ENCODE measurements at regions not wholly inside any gene's neighbourhood (a gene's known extent, or its start where the extent isn't known, plus 50 kb on each side); places are given as distances from the start of the nearest gene placed in this dataset.

- Histone ChIP-seq H2BK15ac (ENCODE audit: low read depth, low read length) (no peak overlapping the region), H3K36me3 (ENCODE audit: control insufficient read depth, insufficient read depth, low read length) (no peaks in the 10 kb centered on the region), H4K20me1 (ENCODE audit: insufficient read depth, low read length) (no peaks in the 10 kb centered on the region), H2AFZ (replicated peaks; ENCODE audit: low read length, poor library complexity) (no peak overlapping the region), H3K56ac (ENCODE audit: extremely low read depth, insufficient read depth, low read length) (no peak overlapping the region), H3K4ac (ENCODE audit: low read depth, low read length) (no peak overlapping the region), H3K27ac (ENCODE audit: insufficient read depth, low read length) (no peak overlapping the region), H2BK5ac (ENCODE audit: low read depth, low read length, poor library complexity, severe bottlenecking) (no peak overlapping the region), H3K9me1 (ENCODE audit: insufficient read depth, low read length) (no peaks in the 10 kb centered on the region; the same call in 1 of the 2 replicates), H3K4me1 (ENCODE audit: control insufficient read depth, insufficient read depth, low read length) (no peaks in the 10 kb centered on the region), H4K91ac (ENCODE audit: insufficient read depth, low read depth, low read length) (no peak overlapping the region), H3K4me2 (ENCODE audit: low read depth, low read length) (no peak overlapping the region), H3K9me3 (ENCODE audit: control insufficient read depth, insufficient read depth, low read length) (no peaks in the 10 kb centered on the region), H2AK5ac (ENCODE audit: low read depth, low read length) (no peak overlapping the region), H3K4me3 (ENCODE audit: insufficient read depth, low read depth, low read length) (no peak overlapping the region), H2BK120ac (ENCODE audit: low read depth, low read length) (no peak overlapping the region), H4K5ac (ENCODE audit: low read depth, low read length) (no peak overlapping the region), H3K14ac (replicated peaks; ENCODE audit: low read depth, low read length) (no peak overlapping the region), H4K8ac (ENCODE audit: low read depth in 2 of 2, low read length in 2 of 2) (no peak overlapping the region), H3K79me1 (ENCODE audit: low read depth in 1 of 2, low read length in 2 of 2) (no peaks in the 10 kb centered on the region), H3K23ac (ENCODE audit: low read depth, low read length) (no peak overlapping the region), H3K9ac (ENCODE audit: low read depth, low read length) (no peak overlapping the region), H3K18ac (ENCODE audit: low read depth, low read length) (no peak overlapping the region), H2BK20ac (ENCODE audit: low read depth, low read length) (no peak overlapping the region), H3K27me3 (ENCODE audit: control insufficient read depth, insufficient read depth, low read length) (no peaks in the 10 kb centered on the region; the same call in 1 of the 2 replicates), H2AK9ac (replicated peaks; ENCODE audit: low read depth, low read length, poor library complexity) (no peak overlapping the region)
- no peak for ATAC-seq (ENCODE audit: low read depth)
- DNase-seq, result no peak
- no TSS peak for BruUV-seq (replicated peaks)
- no peak for TF ChIP-seq CHD1 (IDR thresholded peaks at IDR 0.05; ENCODE audit: low read depth, low read length)
- no peak for TF ChIP-seq SMC3 (IDR thresholded peaks at IDR 0.05; ENCODE audit: low read depth, low read length)
- TF ChIP-seq MAFK (IDR thresholded peaks at IDR 0.05; ENCODE audit: low read depth, low read length), result no peak
- no peak for TF ChIP-seq RCOR1 (IDR thresholded peaks at IDR 0.05; ENCODE audit: insufficient replicate concordance, low read length)
- TF ChIP-seq ELK1 (IDR thresholded peaks at IDR 0.05; ENCODE audit: borderline replicate concordance, low read depth, low read length), result no peak
- TF ChIP-seq RAD21 (IDR thresholded peaks at IDR 0.05; ENCODE audit: low read length), result no peak
- no peak for TF ChIP-seq RFX5 (IDR thresholded peaks at IDR 0.05; ENCODE audit: low read depth, low read length)
- TF ChIP-seq MAZ (IDR thresholded peaks at IDR 0.05; ENCODE audit: borderline replicate concordance, low read depth, low read length), result no peak
- TF ChIP-seq POLR2A (IDR thresholded peaks at IDR 0.05; ENCODE audit: low read depth, low read length), result no peak
- TF ChIP-seq, protein P1, sequence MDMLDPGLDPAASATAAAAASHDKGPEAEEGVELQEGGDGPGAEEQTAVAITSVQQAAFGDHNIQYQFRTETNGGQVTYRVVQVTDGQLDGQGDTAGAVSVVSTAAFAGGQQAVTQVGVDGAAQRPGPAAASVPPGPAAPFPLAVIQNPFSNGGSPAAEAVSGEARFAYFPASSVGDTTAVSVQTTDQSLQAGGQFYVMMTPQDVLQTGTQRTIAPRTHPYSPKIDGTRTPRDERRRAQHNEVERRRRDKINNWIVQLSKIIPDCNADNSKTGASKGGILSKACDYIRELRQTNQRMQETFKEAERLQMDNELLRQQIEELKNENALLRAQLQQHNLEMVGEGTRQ (IDR thresholded peaks at IDR 0.05; ENCODE audit: low read depth, low read length), result no peak
- TF ChIP-seq FOS (IDR thresholded peaks at IDR 0.05; ENCODE audit: low read depth, low read length), result no peak
- TF ChIP-seq CEBPB (IDR thresholded peaks at IDR 0.05; ENCODE audit: low read depth, low read length), result no peak
- TF ChIP-seq BHLHE40 (IDR thresholded peaks at IDR 0.05; ENCODE audit: low read depth, low read length), result no peak
- no peak for TF ChIP-seq MXI1 (IDR thresholded peaks at IDR 0.05; ENCODE audit: borderline replicate concordance, low read depth, low read length)
- TF ChIP-seq CTCF (conservative IDR thresholded peaks at IDR 0.05; ENCODE audit: low read depth, low read length), result no peak
- intact Hi-C loops (cut with micrococcal nuclease) (no loop called here), in situ Hi-C loops (cut with MboI; ENCODE audit: low sequenced_read_pairs) (no loop called here), dilution Hi-C loops (cut with HindIII; ENCODE audit: low sequenced_read_pairs, unreplicated experiment) (no loop called here)
- ChIA-PET CTCF (no interaction called here), POLR2A (ENCODE audit: unreplicated experiment) (interaction anchor here (0.6 kb wide), 1 partner anchor 30 kb away, joined by 6 read pairs; no protein-coding TSS in a partner anchor)
- 85% methylated on average over 6 of the region's 6 CpGs; no CpG with 5 or more reads in 1 of the 2 experiments for WGBS, 2 experiments (ENCODE audit: extremely low coverage in 2 of 2, insufficient read length in 1 of 2)
Measured at GRCh38 chr12:47367912-47368537, 288.3 kb upstream of the AMIGO2 start.
